Stimulated activated CD4-positive, alpha-beta T cell treated with anti-CD3 and anti-CD28 coated beads, Interleukin-1b, Interleukin-23, amount 100 ng/mL, for 24 hours (primary cell): ENCODE measurements at regions not wholly inside any gene's neighbourhood (a gene's known extent, or its start where the extent isn't known, plus 50 kb on each side); places are given as distances from the start of the nearest gene placed in this dataset.

Experiments used
- DNase-seq, 4 experiments: peaks; one replicate each; pipeline ENCODE4 v3.0.0-alpha.2; 2020; ENCODE audit warnings: low read depth in 4 of 4, low spot score in 1 of 4

- DNase-seq = no peak
Measured at GRCh38 chr1:208888376-208888775, 644.2 kb upstream of the PLXNA2 start.

- no peak for DNase-seq
Measured at GRCh38 chr1:208892147-208892546, 648.0 kb upstream of the PLXNA2 start.

DNA sequence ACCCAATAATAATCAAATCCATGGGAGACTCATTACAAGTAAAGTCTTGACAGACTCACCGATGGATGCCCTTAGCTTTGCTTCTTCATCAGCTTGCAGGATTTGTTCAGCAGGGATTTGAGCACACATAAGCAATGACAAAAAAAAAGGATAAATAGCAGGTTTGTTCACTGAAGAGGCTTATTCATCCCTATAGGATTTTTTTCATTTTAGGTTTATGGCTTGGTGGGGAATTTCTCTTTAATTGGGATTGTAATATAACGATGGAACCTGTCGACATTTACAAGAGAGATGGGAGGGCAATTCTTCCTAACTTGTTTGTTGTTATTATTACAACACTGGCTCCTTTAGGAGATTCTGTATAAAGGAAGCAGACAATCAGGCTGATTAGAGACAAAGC, 649.1 kb upstream of the PLXNA2 start:
- no peak for DNase-seq

DNA sequence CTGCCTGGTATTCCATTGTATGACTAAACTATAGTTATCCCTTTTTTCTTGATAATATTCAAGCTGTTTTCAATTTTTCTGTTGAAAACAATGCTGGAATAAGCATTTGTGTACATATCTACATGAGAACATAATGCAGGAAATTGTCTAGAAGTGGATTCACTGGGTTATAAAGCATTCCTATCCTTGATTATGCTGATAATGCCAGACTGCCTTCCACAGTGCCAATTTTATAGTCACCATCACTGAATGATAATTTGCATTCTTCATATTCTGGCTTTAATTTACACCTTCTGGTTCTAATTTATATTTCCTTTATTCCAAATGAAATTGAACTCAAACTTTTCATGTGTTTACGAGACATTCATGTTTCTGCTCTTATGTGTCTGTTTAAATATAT, 651.0 kb upstream of the PLXNA2 start:
- no peak for DNase-seq

DNA sequence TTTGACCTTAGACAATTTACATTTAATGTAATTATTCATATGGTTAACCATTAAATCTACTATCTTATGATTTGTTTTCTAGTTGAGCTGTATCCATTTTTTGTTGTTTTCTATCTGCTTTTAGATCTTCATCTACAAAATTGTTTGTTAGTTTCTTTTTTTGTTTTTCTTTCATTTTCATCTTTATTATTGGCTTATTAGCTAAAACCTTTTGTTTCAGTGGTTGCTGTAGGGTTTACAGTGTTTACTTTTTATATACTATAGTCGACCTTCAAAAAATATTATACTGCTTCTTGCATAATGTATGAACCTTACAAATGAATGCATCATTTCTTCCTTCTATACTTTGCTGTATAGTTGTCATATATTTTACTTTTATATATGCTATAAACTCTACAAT, 651.6 kb upstream of the PLXNA2 start:
- no peak for DNase-seq

- no peak for DNase-seq
Measured at GRCh38 chr1:208896768-208897167, 652.6 kb upstream of the PLXNA2 start.

DNA sequence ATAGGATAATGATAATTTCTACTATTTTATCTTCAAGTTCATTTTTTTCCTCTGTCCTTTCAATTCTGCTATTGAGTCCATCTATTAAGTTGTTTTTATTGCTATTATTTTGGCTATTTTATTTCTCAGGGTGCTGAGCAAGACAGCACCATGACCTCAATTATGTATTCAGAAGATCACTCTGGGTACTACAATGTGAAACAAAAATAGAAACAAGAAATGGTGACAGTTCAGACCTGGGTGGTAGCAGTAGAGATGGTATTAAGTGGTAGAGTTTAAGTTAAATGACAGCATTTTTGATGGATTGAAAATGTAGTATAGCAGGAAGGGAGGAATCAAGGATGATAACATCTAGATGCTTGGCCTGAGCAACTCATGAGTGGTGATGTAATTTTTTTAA, 655.3 kb upstream of the PLXNA2 start:
- no peak for DNase-seq

DNA sequence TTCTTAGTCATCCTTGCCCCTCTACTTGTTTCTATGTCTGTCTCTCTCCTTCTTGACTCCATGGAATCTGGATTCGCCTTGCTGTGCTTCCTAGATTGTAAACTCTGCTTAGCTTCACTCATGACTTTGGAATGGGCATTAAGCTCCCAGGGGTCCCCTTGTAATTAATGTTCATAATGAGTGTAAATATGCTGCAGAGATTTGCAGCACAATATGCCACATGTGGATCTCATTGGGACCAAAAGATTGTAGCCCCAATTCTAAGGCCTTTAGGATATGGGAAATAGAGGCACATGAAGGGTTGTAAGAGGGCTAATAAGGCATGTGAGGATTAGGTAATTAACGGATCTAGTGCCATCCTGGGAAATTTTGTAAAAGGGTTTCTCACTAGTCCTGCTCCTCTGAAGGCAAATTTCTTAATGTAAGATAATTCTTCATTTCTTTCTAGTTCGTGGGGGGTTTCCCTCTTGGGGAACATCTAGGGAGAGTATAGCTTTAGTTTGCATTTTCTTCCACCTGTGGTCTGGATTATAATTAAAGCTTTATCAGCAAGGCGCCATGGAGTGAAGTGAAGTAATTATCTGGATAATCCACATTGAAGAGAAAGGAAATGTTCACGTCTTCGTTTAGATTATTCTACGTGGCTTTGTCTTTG, 659.2 kb upstream of the PLXNA2 start:
- no peak for DNase-seq

- DNase-seq = no peak
Measured at GRCh38 chr1:208907790-208908189, 663.6 kb upstream of the PLXNA2 start.

- DNase-seq = no peak
Measured at GRCh38 chr1:208909011-208909984, 665.1 kb upstream of the PLXNA2 start.

DNA sequence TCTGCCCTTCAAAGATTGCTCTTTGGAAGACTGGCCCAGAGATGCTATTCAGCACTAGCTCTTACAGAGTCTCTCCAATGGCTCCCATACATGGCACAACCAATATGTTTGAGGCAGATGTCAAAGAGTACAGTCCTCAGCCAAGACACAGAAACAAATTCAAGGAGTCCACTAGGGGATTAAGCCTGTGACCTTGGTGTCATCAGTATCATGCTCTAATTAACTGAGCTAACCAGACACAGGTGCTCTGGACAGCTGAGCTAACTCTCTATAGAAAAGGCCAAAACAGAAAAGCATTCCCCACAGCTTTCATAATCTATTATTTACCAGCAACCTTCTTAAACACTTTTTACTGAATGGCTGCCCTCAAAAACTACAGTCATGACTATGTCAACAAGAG, 666.0 kb upstream of the PLXNA2 start:
- no peak for DNase-seq

DNA sequence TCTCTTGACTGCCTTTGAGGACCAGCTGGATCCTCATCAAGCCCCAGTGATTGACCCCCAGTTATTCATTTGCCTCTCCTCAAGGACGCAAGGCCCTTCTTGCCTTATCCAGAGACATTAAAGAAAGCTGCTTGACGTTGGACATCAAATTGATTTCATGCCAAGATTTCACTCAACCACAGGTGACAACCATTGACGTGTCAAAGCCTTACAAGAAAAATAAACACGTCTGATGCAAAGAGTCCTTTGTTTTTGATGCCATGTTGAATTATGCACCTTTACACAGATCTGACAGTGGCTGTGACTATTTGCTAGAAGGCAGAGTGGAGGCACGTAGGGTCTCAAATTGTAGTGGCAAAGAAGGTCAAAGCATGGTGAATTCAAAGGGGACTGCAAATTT, 666.2 kb upstream of the CAMK1G start:
- no peak for DNase-seq

GRCh38 chr1:208917723-208918122, 665.8 kb upstream of the CAMK1G start:
- no peak for DNase-seq

- DNase-seq = no peak
Measured at GRCh38 chr1:208918160-208918559, 665.4 kb upstream of the CAMK1G start.

- no peak for DNase-seq
Measured at GRCh38 chr1:208919371-208919770, 664.1 kb upstream of the CAMK1G start.

DNA sequence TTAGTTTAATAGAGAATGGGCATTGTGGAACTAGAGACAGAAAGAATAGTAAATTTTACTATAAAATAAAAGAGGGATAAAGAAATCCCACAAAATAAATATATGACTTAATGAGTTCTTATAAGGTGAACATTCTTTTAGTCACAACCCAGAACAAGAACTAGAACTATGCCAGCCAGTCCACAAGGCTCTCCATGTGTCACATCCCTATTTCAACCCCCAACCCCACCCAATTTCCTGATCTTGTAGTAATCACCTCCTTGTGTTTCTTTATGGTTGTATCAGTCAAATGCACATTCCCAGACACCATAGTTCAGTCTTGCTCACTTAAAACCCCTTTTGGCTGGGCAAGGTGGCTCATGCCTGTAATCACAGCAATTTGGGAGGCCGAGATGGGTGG, 662.3 kb upstream of the CAMK1G start:
- no peak for DNase-seq

- DNase-seq = no peak
Measured at GRCh38 chr1:208923456-208923855, 660.1 kb upstream of the CAMK1G start.

GRCh38 chr1:208923946-208924720, 659.4 kb upstream of the CAMK1G start:
- no peak for DNase-seq

- no peak for DNase-seq
Measured at GRCh38 chr1:208924928-208925327, 658.6 kb upstream of the CAMK1G start.

GRCh38 chr1:208928349-208929010, 655.0 kb upstream of the CAMK1G start:
- DNase-seq = no peak

- no peak for DNase-seq
Measured at GRCh38 chr1:208929575-208929974, 653.9 kb upstream of the CAMK1G start.
